T-cell (primary cell): ENCODE measurements at regions not wholly inside any gene's neighbourhood (a gene's known extent, or its start where the extent isn't known, plus 50 kb on each side); places are given as distances from the start of the nearest gene placed in this dataset.

ENCODE experiments used
- ATAC-seq, 4 experiments: fragments of 200-7000 bp in 3 of 4; fragments of 150-1000 bp in 1 of 4; cut with Tn5 transposase; replicated peaks in 1 of 4; 1 replicate in 3 of 4; 2 replicates in 1 of 4; pipeline ENCODE4 v1.10.0; 2021; ENCODE audit warnings: moderate library complexity in 3 of 4, mild to moderate bottlenecking in 2 of 4, moderate number of reproducible peaks in 1 of 4
- CTCF ChIA-PET, 2 donors: fragments of 300-600 bp; sonication (Branson Sonifier 250); formaldehyde crosslinking; loops; one replicate each; lab custom pipeline; 2022; ENCODE audit warnings: antibody characterized with exemption in 2 of 2; lab: Charles Lee
- POLR2A ChIA-PET, 2 donors: fragments of 300-600 bp; sonication (Branson Sonifier 250); formaldehyde crosslinking; loops; one replicate each; lab custom pipeline; 2022; ENCODE audit warnings: antibody characterized with exemption in 2 of 2; lab: Charles Lee
- DNase-seq, 35 experiments: peaks; one replicate each; pipeline versions ENCODE4 v3.0.0 to v3.0.0-alpha.2; 2013 to 2023
- H3K27ac ChIP-seq: one replicate; pipeline ENCODE4 v1.5.1; 2013; ENCODE audit warnings: low read length
- H3K27me3 ChIP-seq, 2 experiments: replicated peaks in 1 of 2; 1 replicate in 1 of 2; 2 replicates in 1 of 2; pipeline versions ENCODE4 v1.6.1 to v1.7.0; 2013; ENCODE audit warnings: low read length in 1 of 2, mixed read lengths in 1 of 2; ENCODE audit not compliant: control insufficient read depth in 2 of 2, insufficient read depth in 2 of 2; ENCODE audit errors: extremely low read depth in 1 of 2
- H3K36me3 ChIP-seq, 2 donors: 1 replicate in 1 of 2; 2 replicates in 1 of 2; pipeline versions ENCODE4 v1.6.1 to v1.7.0; 2013; ENCODE audit warnings: low read length in 1 of 2; ENCODE audit not compliant: control insufficient read depth in 2 of 2, insufficient read depth in 1 of 2; ENCODE audit errors: extremely low read depth in 1 of 2
- H3K4me1 ChIP-seq, 2 experiments: 1 replicate in 1 of 2; 2 replicates in 1 of 2; pipeline versions ENCODE4 v1.6.1 to v1.7.0; 2013; ENCODE audit warnings: low read length in 2 of 2, mixed read lengths in 1 of 2; ENCODE audit not compliant: insufficient read depth in 2 of 2, control insufficient read depth in 1 of 2; ENCODE audit errors: extremely low read depth in 1 of 2
- H3K4me3 ChIP-seq, 2 donors: 1 replicate in 1 of 2; 2 replicates in 1 of 2; pipeline versions ENCODE4 v1.5.1 to v1.7.0; 2013; ENCODE audit warnings: mild to moderate bottlenecking in 2 of 2, low read length in 1 of 2, moderate library complexity in 1 of 2; ENCODE audit not compliant: control insufficient read depth in 1 of 2; ENCODE audit errors: extremely low read depth in 1 of 2
- H3K9me3 ChIP-seq: 2 replicates; pipeline ENCODE4 v1.7.0; 2013
- H3K27ac Mint-ChIP-seq, 2 donors: one replicate each; pipeline ENCODE4 v1.8.0; 2020 to 2021; ENCODE audit warnings: mild to moderate bottlenecking in 2 of 2, mixed read lengths in 2 of 2
- H3K27me3 Mint-ChIP-seq, 2 donors: one replicate each; pipeline ENCODE4 v1.8.0; 2021 to 2022; ENCODE audit warnings: mixed read lengths in 2 of 2
- H3K36me3 Mint-ChIP-seq: one replicate; pipeline ENCODE4 v1.8.0; 2021; ENCODE audit warnings: mixed read lengths
- H3K4me1 Mint-ChIP-seq, 3 donors: one replicate each; pipeline ENCODE4 v1.8.0; 2020 to 2022; ENCODE audit warnings: mixed read lengths in 3 of 3, mild to moderate bottlenecking in 1 of 3
- H3K4me3 Mint-ChIP-seq, 3 donors: one replicate each; pipeline ENCODE4 v1.8.0; 2020 to 2022; ENCODE audit warnings: mild to moderate bottlenecking in 3 of 3, mixed read lengths in 3 of 3, moderate library complexity in 3 of 3
- H3K9me3 Mint-ChIP-seq, 3 donors: one replicate each; pipeline ENCODE4 v1.8.0; 2020 to 2022; ENCODE audit warnings: mixed read lengths in 3 of 3
- WGBS: methylation state at CpG from one replicate; pipeline ENCODE4 v1.1.5; 2013; ENCODE audit warnings: missing lambda C conversion rate; ENCODE audit not compliant: insufficient coverage; 5-methylcytosine and 5-hydroxymethylcytosine counted together

DNA sequence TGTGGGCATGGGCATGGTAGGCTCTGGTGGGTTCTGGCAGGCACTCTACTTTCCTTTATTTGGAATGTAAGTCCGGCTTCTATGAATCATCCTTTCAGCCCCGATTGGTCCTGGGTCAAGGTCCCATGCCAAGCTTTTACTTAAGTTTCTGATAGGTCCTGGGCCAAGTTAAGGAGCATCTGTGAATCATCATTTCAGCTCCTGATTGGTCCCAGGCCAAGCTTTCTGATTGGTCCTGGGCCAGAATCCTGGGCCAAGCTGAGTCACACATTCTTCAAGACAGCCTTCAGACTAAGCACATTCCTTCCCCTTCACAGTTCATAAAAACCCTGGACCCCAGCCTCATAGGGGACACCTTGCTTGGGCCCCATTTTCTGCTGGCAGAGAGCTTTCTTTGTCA is 231.0 kb upstream of the EYS start:
- CTCF ChIA-PET = no interaction called here
- Mint-ChIP-seq H3K4me1 (no peaks in the 10 kb centered on the region), H3K4me3 (no peak overlapping the region), H3K27ac (no peak overlapping the region), H3K9me3 (peaks cover 0 to 16% (median 9%) of the 10 kb centered on the region in 3 donors), H3K27me3 (no peaks in the 10 kb centered on the region), H3K36me3 (no peaks in the 10 kb centered on the region)
- no peak overlapping the region for H3K27ac ChIP-seq
- no peak for DNase-seq
- 85% methylated on average over 2 of the region's 2 CpGs for WGBS
- POLR2A ChIA-PET = no interaction called here
- no peaks in the 10 kb centered on the region for H3K27me3 ChIP-seq
- no peaks in the 10 kb centered on the region for H3K36me3 ChIP-seq
- ATAC-seq = no peak
- H3K9me3 ChIP-seq = peaks cover 6% of the 10 kb centered on the region
- no peaks in the 10 kb centered on the region for H3K4me1 ChIP-seq
- H3K4me3 ChIP-seq = no peak overlapping the region

DNA sequence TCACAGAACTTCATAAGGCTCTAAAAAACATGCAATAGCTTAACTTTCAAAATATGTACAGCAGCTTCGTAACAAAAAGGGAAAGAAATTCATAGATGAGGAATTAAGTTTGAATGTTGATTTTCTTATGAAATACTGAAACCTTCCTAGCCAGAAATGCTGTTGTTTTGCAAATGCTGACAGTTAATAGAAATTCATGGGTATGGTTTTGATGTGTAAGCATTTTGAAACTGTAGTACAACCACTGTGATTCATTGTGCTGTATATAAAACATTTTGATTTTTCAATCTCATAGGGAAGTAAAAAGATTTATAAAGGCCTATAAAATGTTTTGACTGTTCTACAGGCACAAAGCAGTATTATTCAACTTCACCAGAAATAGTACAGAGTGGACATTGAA is 228.4 kb upstream of the EYS start:
- DNase-seq = no peak
- no peaks in the 10 kb centered on the region for H3K4me1 ChIP-seq
- H3K9me3 Mint-ChIP-seq = peaks cover 0 to 16% (median 9%) of the 10 kb centered on the region in 3 donors
- ATAC-seq = no peak
- H3K4me3 Mint-ChIP-seq = no peak overlapping the region
- H3K4me1 Mint-ChIP-seq = no peaks in the 10 kb centered on the region
- ChIA-PET POLR2A (no interaction called here), CTCF (no interaction called here)
- no peak overlapping the region for H3K27ac Mint-ChIP-seq
- no peak overlapping the region for H3K27ac ChIP-seq
- no CpG with 5 or more reads among the region's 1 CpG for WGBS
- H3K27me3 ChIP-seq = peaks cover 0 to 2% of the 10 kb centered on the region in 2 experiments
- no peak overlapping the region for H3K4me3 ChIP-seq
- no peaks in the 10 kb centered on the region for H3K27me3 Mint-ChIP-seq
- no peaks in the 10 kb centered on the region for H3K36me3 ChIP-seq
- peaks cover 6% of the 10 kb centered on the region for H3K9me3 ChIP-seq
- H3K36me3 Mint-ChIP-seq = no peaks in the 10 kb centered on the region

- H3K9me3 ChIP-seq = peaks cover 5% of the 10 kb centered on the region
- CTCF ChIA-PET = no interaction called here
- H3K4me3 ChIP-seq = no peak overlapping the region
- Mint-ChIP-seq H3K36me3 (no peaks in the 10 kb centered on the region), H3K27me3 (no peaks in the 10 kb centered on the region), H3K27ac (no peak overlapping the region), H3K4me3 (no peak overlapping the region), H3K9me3 (peaks cover 0 to 16% (median 9%) of the 10 kb centered on the region in 3 donors), H3K4me1 (no peaks in the 10 kb centered on the region)
- DNase-seq (no peak), ATAC-seq (no peak)
- no peak overlapping the region for H3K27ac ChIP-seq
- no peaks in the 10 kb centered on the region for H3K36me3 ChIP-seq
- POLR2A ChIA-PET = no interaction called here
- peaks cover 0 to 2% of the 10 kb centered on the region in 2 experiments for H3K27me3 ChIP-seq
- no peaks in the 10 kb centered on the region for H3K4me1 ChIP-seq
- WGBS = 83% methylated on average over 1 of the region's 1 CpG
Measured at GRCh38 chr6:65933390-65933789, 226.4 kb upstream of the EYS start.

- Histone ChIP-seq H3K4me3 (no peak overlapping the region), H3K9me3 (peaks cover 3% of the 10 kb centered on the region), H3K36me3 (no peaks in the 10 kb centered on the region), H3K27ac (no peak overlapping the region), H3K4me1 (no peaks in the 10 kb centered on the region), H3K27me3 (peaks cover 0 to 2% of the 10 kb centered on the region in 2 experiments)
- H3K27me3 Mint-ChIP-seq = no peaks in the 10 kb centered on the region
- H3K36me3 Mint-ChIP-seq = no peaks in the 10 kb centered on the region
- H3K9me3 Mint-ChIP-seq = peaks cover 0 to 15% (median 14%) of the 10 kb centered on the region in 3 donors
- DNase-seq (no peak), ATAC-seq (no peak)
- no CpG with 5 or more reads among the region's 13 CpGs for WGBS
- H3K27ac Mint-ChIP-seq = no peak overlapping the region
- no peaks in the 10 kb centered on the region for H3K4me1 Mint-ChIP-seq
- no peak overlapping the region for H3K4me3 Mint-ChIP-seq
- ChIA-PET POLR2A (interaction anchor here in 1 of 2 donors (0.6 kb wide), 1 partner anchor 11 kb away, joined by 3 read pairs; no protein-coding TSS in a partner anchor), CTCF (no interaction called here)
Measured at GRCh38 chr6:65927141-65927540, 220.1 kb upstream of the EYS start.

GRCh38 chr6:65924411-65924810 is 217.4 kb upstream of the EYS start:
- H3K36me3 ChIP-seq = no peaks in the 10 kb centered on the region
- POLR2A ChIA-PET = no interaction called here
- H3K36me3 Mint-ChIP-seq = no peaks in the 10 kb centered on the region
- H3K4me1 ChIP-seq = no peaks in the 10 kb centered on the region
- H3K4me1 Mint-ChIP-seq = no peaks in the 10 kb centered on the region
- no peak overlapping the region for H3K4me3 ChIP-seq
- ATAC-seq (no peak), DNase-seq (no peak)
- no peaks in the 10 kb centered on the region for H3K27me3 Mint-ChIP-seq
- no peak overlapping the region for H3K27ac ChIP-seq
- no CpG with 5 or more reads among the region's 2 CpGs for WGBS
- no peak overlapping the region for H3K27ac Mint-ChIP-seq
- CTCF ChIA-PET = no interaction called here
- H3K4me3 Mint-ChIP-seq = no peak overlapping the region
- no peaks in the 10 kb centered on the region for H3K27me3 ChIP-seq
- H3K9me3 ChIP-seq = peaks cover 3% of the 10 kb centered on the region
- peaks cover 9 to 25% (median 16%) of the 10 kb centered on the region in 3 donors for H3K9me3 Mint-ChIP-seq

DNA sequence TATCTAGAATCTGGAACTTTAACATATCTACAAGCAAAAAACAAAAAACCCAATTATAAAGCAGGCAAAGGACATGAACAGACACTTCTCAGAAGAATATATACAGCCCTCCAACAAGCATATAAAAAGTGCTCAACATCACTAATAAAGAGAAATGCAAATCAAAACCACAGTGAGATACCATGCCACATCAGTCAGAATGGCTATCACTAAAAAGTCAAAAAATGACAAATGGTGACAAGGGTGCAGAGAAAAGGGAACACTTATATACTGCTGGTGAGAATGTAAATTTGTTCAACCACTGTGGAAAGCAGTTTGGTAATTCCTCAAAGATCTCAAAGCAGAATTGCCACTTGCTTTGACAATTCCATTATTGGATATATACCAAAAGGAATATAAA is 215.0 kb upstream of the EYS start:
- H3K27ac Mint-ChIP-seq = no peak overlapping the region
- Histone ChIP-seq H3K27me3 (no peaks in the 10 kb centered on the region), H3K27ac (no peak overlapping the region), H3K4me1 (no peaks in the 10 kb centered on the region), H3K36me3 (no peaks in the 10 kb centered on the region), H3K9me3 (peaks cover 3% of the 10 kb centered on the region), H3K4me3 (no peak overlapping the region)
- no peaks in the 10 kb centered on the region for H3K36me3 Mint-ChIP-seq
- no peaks in the 10 kb centered on the region for H3K27me3 Mint-ChIP-seq
- ATAC-seq = no peak
- ChIA-PET POLR2A (no interaction called here), CTCF (no interaction called here)
- peaks cover 12 to 22% (median 18%) of the 10 kb centered on the region in 3 donors for H3K9me3 Mint-ChIP-seq
- no peak for DNase-seq
- H3K4me1 Mint-ChIP-seq = no peaks in the 10 kb centered on the region
- no peak overlapping the region for H3K4me3 Mint-ChIP-seq

- no peak for ATAC-seq
- H3K4me3 Mint-ChIP-seq = no peak overlapping the region
- WGBS = no CpG with 5 or more reads among the region's 1 CpG
- no peaks in the 10 kb centered on the region for H3K36me3 ChIP-seq
- no peak for DNase-seq
- no peaks in the 10 kb centered on the region for H3K27me3 Mint-ChIP-seq
- ChIA-PET POLR2A (no interaction called here), CTCF (no interaction called here)
- H3K9me3 Mint-ChIP-seq = peaks cover 24 to 39% (median 28%) of the 10 kb centered on the region in 3 donors
- H3K4me1 ChIP-seq = no peaks in the 10 kb centered on the region
- no peaks in the 10 kb centered on the region for H3K27me3 ChIP-seq
- H3K36me3 Mint-ChIP-seq = no peaks in the 10 kb centered on the region
- no peaks in the 10 kb centered on the region for H3K9me3 ChIP-seq
- H3K27ac ChIP-seq = no peak overlapping the region
- H3K4me1 Mint-ChIP-seq = no peaks in the 10 kb centered on the region
- H3K4me3 ChIP-seq = no peak overlapping the region
- no peak overlapping the region for H3K27ac Mint-ChIP-seq
Measured at GRCh38 chr6:65908065-65908464, 201.0 kb upstream of the EYS start.
